PC-9 (cell line): ENCODE measurements at regions not wholly inside any gene's neighbourhood (a gene's known extent, or its start where the extent isn't known, plus 50 kb on each side); places are given as distances from the start of the nearest gene placed in this dataset.

Experiments
- BruUV-seq: library from RNA; stranded (reverse); fragments of 400-500 nt; replicated peaks from 2 replicates; lab custom pipeline; 2021; lab: Mats Ljungman, UMichigan
- CTCF ChIA-PET: fragments of 300-600 bp; sonication (Branson Sonifier 250); formaldehyde crosslinking; loops from one replicate; lab custom pipeline; 2022; ENCODE audit warnings: antibody characterized with exemption; lab: Charles Lee
- POLR2A ChIA-PET: fragments of 300-600 bp; sonication (Branson Sonifier 250); formaldehyde crosslinking; loops from one replicate; lab custom pipeline; 2022; ENCODE audit warnings: antibody characterized with exemption; ENCODE audit not compliant: unreplicated experiment; lab: Charles Lee
- DNase-seq, 2 experiments: peaks; one replicate each; pipeline versions ENCODE4 v3.0.0 to v3.0.0-alpha.2; 2015 to 2022; ENCODE audit warnings: mixed read lengths in 1 of 2
- H2AFZ ChIP-seq: fragments of 200-600 bp; sonication (generic); 2 replicates; pipeline ENCODE4 v1.8.1; 2017; ENCODE audit warnings: antibody characterized with exemption
- H3F3A ChIP-seq: fragments of 200-600 bp; sonication (generic); 2 replicates; pipeline ENCODE4 v1.8.1; 2017; ENCODE audit warnings: antibody characterized with exemption, mild to moderate bottlenecking, low read depth; ENCODE audit not compliant: insufficient read depth
- H3K27ac ChIP-seq: fragments of 200-600 bp; sonication (generic); 2 replicates; pipeline ENCODE4 v1.6.1; 2016; ENCODE audit warnings: mixed run types
- H3K27me3 ChIP-seq: fragments of 200-600 bp; sonication (generic); 2 replicates; pipeline ENCODE4 v1.6.1; 2016; ENCODE audit warnings: low read depth, mixed run types; ENCODE audit not compliant: insufficient read depth
- H3K36me3 ChIP-seq: fragments of 200-600 bp; sonication (generic); 2 replicates; pipeline ENCODE4 v1.6.1; 2016; ENCODE audit warnings: low read depth, mixed run types
- H3K4me1 ChIP-seq: fragments of 200-600 bp; sonication (generic); replicated peaks from 2 replicates; pipeline ENCODE4 v1.6.1; 2016; ENCODE audit warnings: mixed run types; ENCODE audit not compliant: insufficient read depth
- H3K4me2 ChIP-seq: fragments of 200-600 bp; sonication (generic); 2 replicates; pipeline ENCODE4 v1.6.1; 2017; ENCODE audit warnings: mixed run types
- H3K4me3 ChIP-seq: fragments of 200-600 bp; sonication (generic); 2 replicates; pipeline ENCODE4 v1.6.1; 2016; ENCODE audit warnings: mixed run types
- H3K79me2 ChIP-seq: fragments of 200-600 bp; sonication (generic); 2 replicates; pipeline ENCODE4 v1.6.1; 2017; ENCODE audit warnings: low read depth, mixed run types
- H3K9me2 ChIP-seq: fragments of 200-600 bp; sonication (generic); 2 replicates; pipeline ENCODE4 v1.8.1; 2017; ENCODE audit warnings: mild to moderate bottlenecking; ENCODE audit not compliant: insufficient read depth
- H3K9me3 ChIP-seq: fragments of 200-600 bp; sonication (generic); 2 replicates; pipeline ENCODE4 v1.8.1; 2016; ENCODE audit warnings: low read depth; ENCODE audit not compliant: insufficient read depth
- H4K20me1 ChIP-seq: fragments of 200-600 bp; sonication (generic); 2 replicates; pipeline ENCODE4 v1.8.1; 2017; ENCODE audit not compliant: insufficient read depth
- CTCF ChIP-seq: fragments of 200-600 bp; sonication (generic); conservative IDR thresholded peaks from 2 replicates; pipeline ENCODE4 v1.6.1; 2017; ENCODE audit warnings: mixed run types, antibody characterized with exemption, mild to moderate bottlenecking, moderate library complexity
- EZH2 ChIP-seq: fragments of 200-600 bp; sonication (generic); IDR thresholded peaks from 2 replicates; pipeline ENCODE4 v1.8.0; 2017; ENCODE audit warnings: antibody characterized with exemption, low read depth
- intact Hi-C: fragments of 100-400 bp; cut with micrococcal nuclease; formaldehyde crosslinking; loops from one replicate; pipeline ENCODE4 v1.10.0; 2022; ENCODE audit not compliant: unreplicated experiment

- H3K27ac ChIP-seq = no peak overlapping the region
- 0 out of 2 replicates have a peak, but pooled peaks cover 5% of the 10 kb centered on the region for H3K9me2 ChIP-seq
- H3F3A ChIP-seq = no peaks in the 10 kb centered on the region
- H3K4me3 ChIP-seq = no peak overlapping the region
- TF ChIP-seq EZH2 (no peak), CTCF (no peak)
- no peaks in the 10 kb centered on the region for H3K9me3 ChIP-seq
- CTCF ChIA-PET = no interaction called here
- H2AFZ ChIP-seq = no peak overlapping the region
- intact Hi-C loops = no loop called here
- POLR2A ChIA-PET = no interaction called here
- no peaks in the 10 kb centered on the region; the same call in 1 of the 2 replicates for H4K20me1 ChIP-seq
- H3K36me3 ChIP-seq = no peaks in the 10 kb centered on the region
- H3K79me2 ChIP-seq = no peaks in the 10 kb centered on the region
- H3K27me3 ChIP-seq = peaks cover 73% of the 10 kb centered on the region
- H3K4me2 ChIP-seq = no peak overlapping the region
- H3K4me1 ChIP-seq = no peaks in the 10 kb centered on the region
- no peak for DNase-seq
- BruUV-seq = no TSS peak
Observed at GRCh38 chr2:16178551-16179130, 238.3 kb downstream of the MYCN start.

GRCh38 chr2:16177671-16178180 is 237.4 kb downstream of the MYCN start:
- H3K9me3 ChIP-seq = no peaks in the 10 kb centered on the region
- intact Hi-C loops = no loop called here
- no peak overlapping the region for H3K4me2 ChIP-seq
- no peak overlapping the region for H2AFZ ChIP-seq
- H3K9me2 ChIP-seq = 0 out of 2 replicates have a peak, but pooled peaks cover 5% of the 10 kb centered on the region
- H3K27me3 ChIP-seq = peaks cover 68% of the 10 kb centered on the region
- H3K79me2 ChIP-seq = no peaks in the 10 kb centered on the region
- CTCF ChIA-PET = no interaction called here
- no peaks in the 10 kb centered on the region for H3F3A ChIP-seq
- no peak for DNase-seq
- no peaks in the 10 kb centered on the region; the same call in 1 of the 2 replicates for H4K20me1 ChIP-seq
- no peak overlapping the region for H3K4me3 ChIP-seq
- H3K36me3 ChIP-seq = no peaks in the 10 kb centered on the region
- H3K27ac ChIP-seq = no peak overlapping the region
- TF ChIP-seq EZH2 (no peak), CTCF (no peak)
- H3K4me1 ChIP-seq = no peaks in the 10 kb centered on the region
- no TSS peak for BruUV-seq
- POLR2A ChIA-PET = no interaction called here

GRCh38 chr2:16176971-16177480 is 236.7 kb downstream of the MYCN start:
- H3K9me3 ChIP-seq = no peaks in the 10 kb centered on the region
- no peak for DNase-seq
- no TSS peak for BruUV-seq
- no peaks in the 10 kb centered on the region for H3K79me2 ChIP-seq
- no peak overlapping the region for H2AFZ ChIP-seq
- no peaks in the 10 kb centered on the region for H3F3A ChIP-seq
- CTCF ChIA-PET = no interaction called here
- POLR2A ChIA-PET = no interaction called here
- peaks cover 69% of the 10 kb centered on the region for H3K27me3 ChIP-seq
- H3K9me2 ChIP-seq = 0 out of 2 replicates have a peak, but pooled peaks cover 5% of the 10 kb centered on the region
- H3K4me3 ChIP-seq = no peak overlapping the region
- no peak for TF ChIP-seq EZH2
- no peak for TF ChIP-seq CTCF
- H3K4me1 ChIP-seq = no peaks in the 10 kb centered on the region
- H3K4me2 ChIP-seq = no peak overlapping the region
- intact Hi-C loops = no loop called here
- no peaks in the 10 kb centered on the region for H3K36me3 ChIP-seq
- H4K20me1 ChIP-seq = no peaks in the 10 kb centered on the region; the same call in 1 of the 2 replicates
- no peak overlapping the region for H3K27ac ChIP-seq
